HCEC 1CT (cell line): ENCODE measurements at regions not wholly inside any gene's neighbourhood (a gene's known extent, or its start where the extent isn't known, plus 50 kb on each side); places are given as distances from the start of the nearest gene placed in this dataset.

Experiments used
- DNase-seq: peaks from one replicate; pipeline ENCODE4 v3.0.0-alpha.2; 2017

DNA sequence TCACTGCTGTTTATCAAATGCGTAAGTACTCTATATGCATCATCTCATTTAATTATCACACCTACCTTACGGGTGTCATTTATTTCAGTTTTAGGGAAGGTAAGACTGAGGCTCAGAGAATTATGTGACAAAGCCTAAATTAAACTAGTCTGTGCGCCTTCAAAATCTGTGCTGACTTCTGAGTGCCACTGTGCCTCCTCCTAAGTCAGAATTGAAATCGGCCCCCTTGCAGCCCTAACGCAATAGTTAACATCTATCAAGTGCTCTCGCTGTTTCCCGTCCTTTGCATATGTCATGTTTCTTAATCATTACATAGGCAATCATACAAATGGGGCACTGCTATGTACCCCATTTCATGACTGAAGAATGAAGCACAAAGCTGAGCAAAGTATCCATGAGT, 79.0 kb upstream of the PDE10A start:
- no peak for DNase-seq

DNA sequence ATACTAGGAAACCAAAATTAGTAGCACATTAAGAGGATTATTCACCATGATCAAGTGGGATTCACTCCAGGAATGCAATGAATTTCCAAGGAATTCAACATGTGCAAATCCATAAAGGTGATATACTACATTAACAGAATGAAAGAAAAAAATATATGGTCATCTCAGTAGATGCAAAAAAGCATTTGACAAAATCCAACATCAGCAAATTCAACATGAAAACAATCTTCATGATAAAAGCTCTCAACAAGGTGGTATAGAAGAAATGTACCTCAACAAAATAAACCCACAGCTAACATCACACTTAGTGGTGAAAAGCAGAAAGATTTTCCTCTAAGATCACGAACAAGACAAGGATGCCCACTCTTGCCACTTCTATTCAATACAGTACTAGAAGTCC, 74.4 kb upstream of the PDE10A start:
- no peak for DNase-seq

DNA sequence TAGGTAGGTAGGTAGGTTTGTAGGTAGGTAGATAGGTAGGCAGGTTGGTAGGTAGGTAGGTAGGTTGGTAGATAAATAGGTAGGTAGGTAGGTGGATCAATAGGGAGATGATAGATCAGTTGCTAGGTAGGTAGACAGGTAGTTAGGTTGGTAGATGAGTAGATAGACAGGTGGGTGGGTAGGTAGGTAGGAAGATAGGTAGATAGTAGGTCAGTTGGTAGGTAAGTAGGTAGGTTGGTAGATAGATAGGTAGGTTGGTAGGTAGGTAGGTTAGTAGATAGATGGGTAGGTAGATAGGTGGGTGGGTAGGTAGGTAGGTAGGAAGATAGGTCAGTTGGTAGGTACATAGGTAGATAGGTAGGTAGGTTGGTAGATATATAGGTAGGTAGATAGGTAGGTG, 72.0 kb upstream of the PDE10A start:
- no peak for DNase-seq

DNA sequence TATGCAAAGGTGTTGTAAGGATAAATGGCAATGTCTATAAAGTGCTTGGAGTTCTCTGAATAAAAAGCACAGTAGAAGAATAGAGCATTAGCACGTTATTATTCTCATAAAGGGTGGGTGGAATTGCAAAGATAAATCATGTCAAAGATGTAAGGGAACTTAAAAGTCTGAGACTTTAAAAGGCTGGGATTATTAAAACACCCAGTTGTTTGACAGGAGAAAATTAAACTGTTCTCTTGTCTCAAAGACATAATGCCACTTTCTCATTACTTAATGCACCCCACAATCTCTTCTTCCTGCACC, 70.4 kb upstream of the PDE10A start:
- no peak for DNase-seq

DNA sequence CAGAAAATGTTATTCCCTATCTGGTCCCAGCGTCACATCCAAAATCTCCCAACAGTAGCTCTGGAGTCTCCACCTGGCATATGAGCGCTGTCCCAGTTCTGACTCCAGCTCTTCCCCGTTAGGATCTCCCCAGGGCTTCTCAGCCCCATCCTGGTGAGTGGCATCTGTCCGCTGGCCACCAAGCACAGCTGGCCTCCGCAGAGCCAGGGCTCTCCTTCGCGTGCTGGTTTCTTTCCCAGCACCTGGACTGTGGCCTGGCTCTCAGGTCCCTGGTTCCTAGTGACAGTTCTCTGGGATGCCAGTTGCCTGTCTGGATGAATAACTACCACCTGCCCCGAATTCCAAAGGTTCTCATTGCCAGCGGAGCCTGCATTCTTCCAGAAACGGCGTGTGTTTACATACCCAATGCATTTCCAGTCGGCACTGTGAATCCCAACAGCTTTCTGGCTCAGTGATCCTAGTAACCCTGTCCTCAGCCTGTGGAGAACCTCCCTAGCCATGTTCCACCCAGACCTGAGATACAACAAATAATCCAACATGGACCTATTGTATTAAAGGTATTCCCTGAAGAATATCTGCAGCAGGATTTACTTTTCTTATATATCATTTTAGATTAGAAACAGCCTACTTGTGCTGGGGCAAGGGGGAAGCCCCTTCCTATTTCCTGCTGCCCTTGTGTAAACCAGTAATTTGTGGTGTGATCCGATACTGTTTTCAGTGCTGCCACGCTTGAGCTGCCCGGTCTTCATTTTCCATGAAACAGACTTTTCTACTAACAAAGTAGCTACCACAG, 69.9 kb upstream of the PDE10A start:
- DNase-seq = no peak

DNA sequence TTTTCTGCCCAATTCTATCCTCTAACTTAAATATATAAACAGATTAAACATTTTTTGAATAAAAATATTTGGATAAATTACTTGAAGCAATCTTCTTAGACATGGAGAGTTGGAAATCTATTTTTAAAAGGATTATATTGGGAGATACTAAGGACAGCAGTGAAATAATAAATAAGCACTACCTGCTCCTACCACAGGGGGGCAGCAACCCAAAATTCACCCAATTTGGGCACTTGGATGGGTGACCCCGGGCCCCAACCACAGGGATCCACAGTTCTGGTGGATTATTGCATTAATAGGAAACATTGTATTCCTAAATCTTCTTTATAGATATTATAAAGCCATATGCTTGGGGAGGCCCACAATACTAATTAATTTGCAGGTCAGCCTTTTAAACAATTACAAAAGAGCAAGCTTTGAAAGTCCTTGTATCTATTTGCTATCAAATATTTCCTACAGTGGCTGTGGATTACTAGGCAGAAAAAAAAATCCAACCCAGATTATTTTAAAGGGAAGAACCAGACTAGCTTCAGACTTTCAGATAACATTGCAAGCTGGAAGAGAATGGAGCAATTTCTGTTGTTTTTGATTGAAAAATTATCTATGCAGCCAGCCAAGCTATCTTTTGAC, 66.4 kb upstream of the PDE10A start:
- no peak for DNase-seq

DNA sequence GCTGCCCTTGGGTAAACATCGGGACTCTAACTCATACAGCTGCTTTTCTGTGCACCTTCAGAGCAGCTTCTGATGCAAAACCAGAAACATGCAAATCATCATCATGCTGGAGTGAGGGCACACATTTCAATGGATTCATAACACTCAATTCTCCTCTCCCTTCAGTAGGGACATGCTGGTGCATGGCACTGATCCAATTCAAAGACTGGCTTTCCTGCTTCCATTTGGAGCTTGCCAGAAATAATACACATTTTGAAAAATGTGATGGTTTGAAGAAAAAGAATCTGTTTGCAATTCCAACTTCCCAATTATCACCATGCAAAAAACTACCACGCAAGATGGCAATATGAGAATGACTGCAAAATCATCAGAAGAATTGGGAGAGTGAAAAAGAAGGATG, 65.2 kb upstream of the PDE10A start:
- no peak for DNase-seq

DNA sequence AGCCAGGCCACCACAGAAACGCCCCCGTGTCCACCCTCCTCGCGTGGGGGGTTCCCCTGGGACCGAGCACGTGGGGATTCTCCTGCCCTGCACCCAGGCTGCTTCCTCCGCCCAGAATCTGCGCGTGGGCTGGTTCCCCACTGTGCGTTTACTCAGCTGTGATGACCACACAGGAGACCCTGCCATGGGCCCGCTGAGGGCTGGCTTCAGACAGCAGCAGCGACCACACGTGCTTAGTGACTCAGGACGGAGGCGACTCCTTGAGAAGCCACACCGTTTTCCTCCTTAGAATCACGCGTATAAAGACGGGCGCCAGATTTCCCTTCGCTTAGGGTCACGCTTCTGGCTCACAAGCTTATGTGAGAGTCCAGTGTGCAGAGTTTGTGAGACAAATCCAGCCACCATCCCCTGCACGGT, 63.9 kb upstream of the PDE10A start:
- no peak for DNase-seq

DNA sequence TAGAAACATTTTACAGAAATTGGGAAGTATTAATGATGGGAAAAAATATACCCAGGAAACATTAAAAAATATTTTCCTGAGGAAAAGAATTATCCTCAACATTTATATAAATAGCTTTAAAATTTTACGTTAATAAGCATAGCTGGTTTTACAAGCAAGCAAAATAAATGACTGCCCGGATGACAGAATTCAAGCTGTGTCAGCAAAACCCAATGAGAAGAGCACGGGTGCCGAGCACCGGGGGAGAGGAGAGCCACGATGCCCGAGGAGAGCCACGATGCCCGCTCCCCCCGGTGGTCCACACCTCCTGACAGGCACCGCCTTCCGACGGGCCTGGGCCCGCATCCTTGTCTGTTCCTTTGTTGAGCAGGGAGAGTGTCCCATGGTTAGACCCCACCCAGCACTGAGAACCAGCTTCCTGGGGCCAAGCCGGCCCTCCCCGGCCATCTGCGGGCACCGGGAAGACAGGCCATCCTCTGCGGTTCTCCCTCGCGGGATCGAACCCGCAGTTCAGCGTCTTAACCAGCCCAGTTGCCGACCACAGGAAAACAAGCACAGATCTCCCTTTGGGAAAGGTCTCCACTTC, 63.3 kb upstream of the PDE10A start:
- DNase-seq = no peak

DNA sequence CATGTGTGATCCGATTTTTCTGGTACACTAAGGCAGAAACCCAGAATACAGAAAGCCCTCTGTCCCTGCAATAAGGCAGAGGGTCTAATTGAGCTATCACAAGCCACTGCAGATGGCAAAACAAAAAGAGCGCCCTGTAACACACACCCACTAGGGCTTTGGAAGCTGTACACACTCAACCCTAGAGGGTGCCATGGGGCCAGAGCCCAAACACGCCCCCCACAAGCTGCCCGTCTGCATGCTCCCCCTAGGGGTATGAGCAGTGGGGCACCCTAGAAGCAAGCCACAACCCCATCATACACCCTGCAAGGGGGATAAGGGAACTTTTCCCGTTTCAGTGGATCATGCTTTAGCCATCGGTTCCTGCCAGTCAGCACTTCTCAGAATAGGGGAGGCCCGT, 62.2 kb upstream of the PDE10A start:
- no peak for DNase-seq

DNA sequence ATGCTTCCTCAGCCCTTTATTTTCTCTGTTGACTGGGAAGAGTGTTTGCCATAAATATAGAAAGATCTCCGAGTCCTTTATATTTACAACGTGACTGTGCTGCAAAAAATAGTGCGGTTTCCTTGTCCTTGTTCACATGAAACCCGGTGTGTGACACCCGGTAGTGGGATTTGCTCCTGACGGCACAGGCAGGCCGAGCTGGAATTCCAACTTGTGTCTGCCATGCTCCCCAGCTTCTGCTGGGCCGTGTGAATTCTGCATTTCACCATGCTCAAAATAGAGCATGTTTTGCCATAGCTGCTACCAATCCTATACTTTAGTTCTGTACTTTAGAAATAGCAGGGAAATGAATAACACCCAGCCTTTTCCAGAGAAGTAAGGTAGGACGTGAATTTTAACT, 60.3 kb upstream of the PDE10A start:
- DNase-seq = no peak

DNA sequence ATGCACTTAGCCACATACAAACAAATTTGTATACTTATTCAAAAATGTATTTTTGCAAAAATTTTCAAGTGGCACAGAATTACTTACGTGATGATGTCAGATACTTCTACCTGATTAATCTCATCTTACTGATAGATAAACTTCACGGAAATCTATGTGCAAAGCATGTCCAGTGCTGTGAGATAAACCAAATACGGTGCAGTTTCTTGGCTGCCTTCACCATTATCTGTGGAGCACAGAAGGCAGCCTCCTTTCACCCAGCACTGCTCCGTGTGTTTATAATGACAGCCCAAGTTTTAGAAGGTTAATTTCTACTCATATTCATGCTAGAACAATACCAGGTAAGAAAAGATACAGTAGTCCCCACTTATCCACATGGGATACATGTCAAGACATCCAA, 59.0 kb upstream of the PDE10A start:
- DNase-seq = no peak

DNA sequence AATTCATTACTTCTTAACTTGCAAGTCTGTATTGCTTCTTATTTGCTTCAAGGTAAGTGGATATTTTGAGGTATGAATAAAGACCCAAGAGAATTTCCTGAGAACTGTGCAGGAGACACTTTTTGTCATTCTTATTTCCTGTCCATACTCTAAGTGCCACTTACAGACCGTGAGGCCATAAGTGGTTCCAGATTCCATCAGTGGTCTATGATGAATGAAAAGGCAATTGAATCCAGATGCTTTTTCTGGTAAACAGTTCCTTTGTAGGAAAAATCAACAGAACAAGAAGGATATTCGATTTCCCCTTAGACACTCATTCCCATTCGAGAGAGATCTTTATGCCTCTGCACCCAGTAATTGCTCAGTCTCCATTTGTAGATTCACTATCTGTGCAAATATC, 58.3 kb upstream of the PDE10A start:
- no peak for DNase-seq

DNA sequence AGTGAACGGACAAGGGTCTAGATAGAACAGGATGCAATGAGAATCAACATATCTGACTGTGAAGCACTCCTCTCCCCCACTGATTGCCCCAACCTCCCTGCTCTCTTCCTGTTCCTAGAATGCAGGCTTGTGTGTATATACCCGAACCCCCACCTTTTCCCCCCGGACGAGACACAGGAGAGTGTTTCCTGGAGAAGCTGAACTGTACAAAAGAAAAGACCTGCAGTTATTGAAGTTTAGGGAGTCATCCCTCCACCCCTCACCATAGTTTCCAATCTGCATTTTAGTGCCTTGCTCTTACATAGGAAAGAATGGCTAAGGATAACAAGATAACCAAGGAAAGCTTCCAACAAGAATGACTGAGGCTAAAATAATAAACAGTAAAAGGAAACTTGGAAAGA, 55.5 kb upstream of the PDE10A start:
- no peak for DNase-seq

DNA sequence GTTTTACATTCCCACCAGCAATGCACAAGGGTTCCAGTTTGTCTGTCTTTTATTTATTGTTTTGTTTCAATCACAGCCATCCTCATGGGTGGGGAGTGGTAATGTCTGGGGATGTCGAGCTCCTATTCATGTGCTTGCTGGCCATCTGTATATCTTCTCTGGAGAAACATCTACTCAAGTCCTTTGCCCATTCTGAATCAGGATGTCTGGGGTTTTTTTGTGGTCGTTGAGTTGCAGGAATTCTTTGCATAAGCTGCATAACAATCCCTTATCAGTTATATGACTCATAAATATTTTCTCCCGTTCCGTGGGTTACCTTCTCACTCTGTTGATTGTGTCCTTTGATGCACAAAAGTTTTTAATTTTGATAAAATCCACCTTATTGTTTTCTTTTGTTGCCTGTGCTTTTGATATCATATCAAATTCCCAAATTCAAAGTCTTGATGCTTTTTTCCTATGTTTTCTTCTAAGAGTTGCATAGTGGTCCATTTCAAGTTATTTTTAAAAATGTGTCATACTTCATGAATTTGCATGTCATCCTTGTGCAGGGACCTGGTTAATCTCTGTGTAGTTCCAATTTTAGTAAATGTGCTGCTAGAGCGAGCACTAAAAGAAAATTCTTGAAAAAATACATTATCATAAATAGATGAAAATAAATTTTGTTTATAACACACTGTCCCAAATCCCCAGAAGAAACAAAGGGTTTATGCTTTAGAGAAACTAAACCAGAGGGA, 54.9 kb upstream of the PDE10A start:
- no peak for DNase-seq

DNA sequence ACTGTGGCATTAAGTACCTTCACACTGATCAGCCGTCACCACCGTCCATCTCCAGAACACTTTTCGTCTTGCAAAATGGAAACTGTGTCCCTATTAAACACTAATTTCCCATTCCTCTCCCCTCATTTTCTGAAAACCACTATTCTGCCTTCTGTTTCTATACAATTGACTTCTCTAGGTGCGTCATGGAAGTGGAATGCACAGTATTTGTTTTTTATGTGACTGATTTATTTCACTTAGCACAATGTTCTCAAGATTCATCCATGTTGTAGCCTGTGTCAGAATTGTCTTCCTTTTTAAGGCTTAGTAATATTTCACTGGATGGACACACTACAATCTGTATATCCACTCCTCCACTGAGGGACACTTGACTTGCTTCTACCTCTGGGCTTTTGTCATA, 53.8 kb upstream of the PDE10A start:
- no peak for DNase-seq

DNA sequence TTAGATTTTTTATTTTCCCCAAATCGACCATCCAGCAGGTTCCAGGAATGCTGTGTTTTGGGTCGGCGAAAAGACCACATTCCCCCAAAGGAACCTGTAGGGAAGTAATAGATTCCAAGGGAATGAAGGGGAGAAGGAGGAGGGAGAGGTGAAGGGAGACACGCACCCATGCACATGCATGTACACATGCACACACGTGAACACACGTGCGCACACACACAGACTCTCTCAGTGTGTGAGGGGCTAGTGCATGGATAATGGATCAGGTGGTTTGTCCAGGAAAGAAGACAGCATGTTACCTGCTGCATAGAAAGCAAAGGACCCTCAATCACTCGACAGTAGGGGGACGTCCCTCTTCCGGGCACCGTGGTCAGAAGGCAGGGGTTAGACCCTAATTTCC, 52.4 kb upstream of the PDE10A start:
- DNase-seq = no peak

DNA sequence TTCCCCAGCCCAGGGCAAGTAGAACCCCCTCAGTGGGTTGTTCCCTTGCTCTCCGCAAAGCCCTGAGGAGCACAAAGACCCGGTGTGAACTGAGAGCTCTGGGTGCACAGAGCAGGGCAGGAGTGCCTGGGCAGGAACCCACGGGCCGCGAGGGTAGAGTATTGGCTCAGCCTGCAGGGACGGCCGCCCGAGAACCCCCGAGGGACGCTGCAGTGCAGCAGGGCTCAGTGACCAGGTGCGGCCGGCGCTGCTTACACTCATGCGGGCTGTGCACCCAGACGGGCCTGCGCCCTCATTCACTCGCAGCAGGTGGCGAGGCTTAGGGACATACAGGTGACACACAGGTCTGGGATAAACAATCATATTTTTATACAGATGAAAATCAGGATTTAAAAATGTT, 51.9 kb upstream of the PDE10A start:
- no peak for DNase-seq

DNA sequence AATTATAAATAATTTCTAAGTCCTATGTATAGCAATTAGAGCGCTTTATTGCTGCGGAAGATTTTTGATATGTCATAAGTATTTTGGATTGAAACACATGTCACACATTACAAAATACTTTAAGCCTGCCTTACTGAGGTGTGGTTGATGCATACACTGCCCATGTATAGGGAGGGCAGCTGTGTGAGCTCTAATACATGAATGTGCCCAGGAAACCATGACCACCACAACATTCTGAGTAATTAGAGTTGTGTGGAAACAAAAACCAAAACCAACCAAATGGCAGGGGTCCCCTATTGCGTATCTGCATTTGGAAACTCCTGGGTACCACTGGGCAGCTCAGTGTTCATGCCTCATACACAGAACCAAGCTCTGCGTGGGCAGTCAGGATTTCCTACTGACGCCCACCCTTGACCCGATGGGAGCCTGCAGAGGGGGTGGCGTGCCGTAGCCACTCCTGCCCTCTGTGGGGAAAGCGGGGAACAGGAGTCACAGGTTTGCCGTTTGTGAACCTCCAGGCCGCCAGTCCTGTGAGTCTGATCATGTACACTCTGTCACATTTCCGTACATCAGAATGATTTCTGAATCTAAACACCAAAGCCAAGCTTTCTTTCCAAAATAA, 50.9 kb upstream of the PDE10A start:
- DNase-seq = no peak
